ENCODE measurements at regions not wholly inside any gene's neighbourhood (a gene's known extent, or its start where the extent isn't known, plus 50 kb on each side); places are given as distances from the start of the nearest gene placed in this dataset.

- TF ChIP-seq CTCF (conservative IDR thresholded peaks at IDR 0.05; ENCODE audit: low read length): no peak
- TF ChIP-seq EZH2phosphoT487 (IDR thresholded peaks at IDR 0.05; ENCODE audit: borderline replicate concordance, low read depth, low read length): no peak
These were observed 94.8 kb upstream of the ZNF804B start for GRCh38 chr7:88664630-88665233.

All from OCI-LY7 (cell line).